ENCODE measurements at regions not wholly inside any gene's neighbourhood (a gene's known extent, or its start where the extent isn't known, plus 50 kb on each side); places are given as distances from the start of the nearest gene placed in this dataset.

GRCh38 chr12:93100610-93101009 is 171.5 kb upstream of the EEA1 start:
- no peak for DNase-seq (ENCODE audit: low read depth in 3 of 3, low spot score in 2 of 3)

GRCh38 chr12:93101367-93101766 is 172.3 kb upstream of the EEA1 start:
- no peak for DNase-seq (ENCODE audit: low read depth in 3 of 3, low spot score in 2 of 3)

GRCh38 chr12:93102312-93102711 is 173.2 kb upstream of the EEA1 start:
- DNase-seq (ENCODE audit: low read depth in 3 of 3, low spot score in 2 of 3): no peak

GRCh38 chr12:93102744-93103143 is 173.6 kb upstream of the EEA1 start:
- no peak for DNase-seq (ENCODE audit: low read depth in 3 of 3, low spot score in 2 of 3)

GRCh38 chr12:93103154-93103553 is 174.1 kb upstream of the EEA1 start:
- DNase-seq (ENCODE audit: low read depth in 3 of 3, low spot score in 2 of 3): no peak

GRCh38 chr12:93104535-93104934 is 175.4 kb upstream of the EEA1 start:
- no peak for DNase-seq (ENCODE audit: low read depth in 3 of 3, low spot score in 2 of 3)

GRCh38 chr12:93106910-93107309 is 177.8 kb upstream of the EEA1 start:
- DNase-seq (ENCODE audit: low read depth in 3 of 3, low spot score in 2 of 3): no peak

GRCh38 chr12:93107514-93108312 is 178.6 kb upstream of the EEA1 start:
- DNase-seq (ENCODE audit: low read depth in 3 of 3, low spot score in 2 of 3): no peak

GRCh38 chr12:93108985-93109384 is 179.9 kb upstream of the EEA1 start:
- DNase-seq (ENCODE audit: low read depth in 3 of 3, low spot score in 2 of 3): no peak

GRCh38 chr12:93109551-93110203 is 180.6 kb upstream of the EEA1 start:
- no peak for DNase-seq (ENCODE audit: low read depth in 3 of 3, low spot score in 2 of 3)

GRCh38 chr12:93111773-93112172 is 182.7 kb upstream of the EEA1 start:
- no peak for DNase-seq (ENCODE audit: low read depth in 3 of 3, low spot score in 2 of 3)

GRCh38 chr12:93113317-93114006 is 184.4 kb upstream of the EEA1 start:
- no peak for DNase-seq (ENCODE audit: low read depth in 3 of 3, low spot score in 2 of 3)

- DNase-seq (ENCODE audit: low read depth in 3 of 3, low spot score in 2 of 3): no peak
Observed at GRCh38 chr12:93115198-93115601, 186.1 kb upstream of the EEA1 start.

- DNase-seq (ENCODE audit: low read depth in 3 of 3, low spot score in 2 of 3): no peak
Observed at GRCh38 chr12:93115646-93116045, 186.6 kb upstream of the EEA1 start.

GRCh38 chr12:93116632-93117031 is 187.5 kb upstream of the EEA1 start:
- no peak for DNase-seq (ENCODE audit: low read depth in 3 of 3, low spot score in 2 of 3)

GRCh38 chr12:93121729-93122488 is 192.8 kb upstream of the EEA1 start:
- no peak for DNase-seq (ENCODE audit: low read depth in 3 of 3, low spot score in 2 of 3)

- DNase-seq (ENCODE audit: low read depth in 3 of 3, low spot score in 2 of 3): no peak
Observed at GRCh38 chr12:93122569-93123091, 193.5 kb upstream of the EEA1 start.

GRCh38 chr12:93125126-93125525 is 196.0 kb upstream of the EEA1 start:
- DNase-seq (ENCODE audit: low read depth in 3 of 3, low spot score in 2 of 3): no peak

GRCh38 chr12:93126069-93126474 is 197.0 kb upstream of the EEA1 start:
- DNase-seq (ENCODE audit: low read depth in 3 of 3, low spot score in 2 of 3): no peak

- no peak for DNase-seq (ENCODE audit: low read depth in 3 of 3, low spot score in 2 of 3)
Observed at GRCh38 chr12:93127107-93127560, 198.0 kb upstream of the EEA1 start.

Data from right renal cortex interstitium (tissue), 3 donors.